SK-N-MC (cell line): ENCODE measurements at regions not wholly inside any gene's neighbourhood (a gene's known extent, or its start where the extent isn't known, plus 50 kb on each side); places are given as distances from the start of the nearest gene placed in this dataset.
"Not testable (repeated sequence)": the region's sequence is repeated elsewhere in the genome, so short reads cannot be mapped to it uniquely, and the experiment has no call there.

Source experiments
- DNase-seq: peaks from one replicate; pipeline ENCODE4 v3.0.0-alpha.2; 2011; ENCODE audit warnings: low read depth, low spot score
- H3K27ac ChIP-seq: fragments of 200-600 bp; sonication (generic); 2 replicates; pipeline ENCODE4 v1.5.1; 2016; ENCODE audit warnings: mixed run types
- H3K36me3 ChIP-seq: fragments of 200-600 bp; sonication (generic); 2 replicates; pipeline ENCODE4 v1.6.1; 2017; ENCODE audit warnings: antibody characterized with exemption, low read length, mixed read lengths; ENCODE audit not compliant: insufficient read depth
- H3K4me3 ChIP-seq: fragments of 200-600 bp; sonication (generic); 2 replicates; pipeline ENCODE4 v1.5.1; 2016
- H3K9ac ChIP-seq: fragments of 200-600 bp; sonication (generic); 2 replicates; pipeline ENCODE4 v1.8.0; 2017; ENCODE audit warnings: mixed run types, mixed read lengths; ENCODE audit not compliant: insufficient read length
- H3K9me3 ChIP-seq: fragments of 200-600 bp; sonication (generic); 2 replicates; pipeline ENCODE4 v1.6.1; 2017; ENCODE audit warnings: low read depth, mild to moderate bottlenecking, antibody characterized with exemption, low read length, moderate library complexity, mixed read lengths
- EZH2 ChIP-seq: fragments of 200-600 bp; sonication (generic); IDR thresholded peaks from one replicate; pipeline ENCODE4 v1.6.1; 2017; ENCODE audit warnings: antibody characterized with exemption
- FOXP2 ChIP-seq: optimal IDR thresholded peaks from 2 replicates; pipeline ENCODE3; 2011; ENCODE audit warnings: mild to moderate bottlenecking, moderate library complexity; ENCODE audit not compliant: insufficient read depth; ENCODE audit errors: extremely low read length, control extremely low read depth
- POLR2AphosphoS5 ChIP-seq: IDR thresholded peaks from 2 replicates; pipeline ENCODE4 v1.6.1; 2012; ENCODE audit warnings: mild to moderate bottlenecking, low read depth, low read length, borderline replicate concordance

GRCh38 chr6:170088582-170088955 lies 202.3 kb downstream of the DLL1 start:
- no peak for DNase-seq
- Histone ChIP-seq H3K36me3 (no peaks in the 10 kb centered on the region), H3K4me3 (no peak overlapping the region), H3K9ac (no peak overlapping the region), H3K27ac (no peak overlapping the region), H3K9me3 (no peaks in the 10 kb centered on the region)
- TF ChIP-seq EZH2 (no peak), FOXP2 (no peak), POLR2AphosphoS5 (no peak)

DNA sequence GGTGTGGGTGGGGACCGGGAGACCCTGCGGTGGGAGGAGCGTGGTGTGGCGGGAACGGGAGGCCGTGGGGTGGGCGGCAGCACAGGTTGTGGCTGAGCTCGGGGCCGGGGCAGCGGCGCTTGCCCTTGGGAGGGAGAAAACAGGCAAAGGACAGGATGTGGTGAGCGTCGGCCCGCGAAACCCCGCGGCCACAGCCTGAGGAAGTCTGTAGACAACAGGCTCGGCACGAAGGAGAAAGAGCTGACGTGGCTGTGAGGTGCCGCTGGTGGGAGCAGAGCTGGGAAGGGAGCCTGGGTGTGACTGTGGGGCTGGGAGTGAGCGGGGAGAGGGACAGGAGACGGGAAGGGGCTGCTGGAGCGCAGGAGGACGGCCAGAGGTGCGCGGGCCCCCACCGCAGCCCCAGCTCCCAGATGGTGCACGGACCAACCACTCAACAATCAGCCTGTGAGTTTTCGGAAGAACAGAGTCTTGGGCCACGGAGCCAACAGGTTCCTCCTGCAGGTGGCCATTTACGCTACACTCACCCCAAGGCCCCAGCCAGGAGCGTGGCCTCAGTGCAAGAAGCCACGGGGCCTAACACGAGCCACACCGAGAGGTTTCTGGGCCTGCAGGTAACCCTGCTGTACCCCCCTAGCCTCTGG lies 202.8 kb downstream of the DLL1 start:
- DNase-seq = no peak
- Histone ChIP-seq H3K9ac (no peak overlapping the region), H3K4me3 (no peak overlapping the region), H3K9me3 (no peaks in the 10 kb centered on the region), H3K27ac (no peak overlapping the region), H3K36me3 (no peaks in the 10 kb centered on the region)
- TF ChIP-seq FOXP2 (no peak), POLR2AphosphoS5 (no peak), EZH2 (no peak)

- not testable (repeated sequence) for H3K4me3 ChIP-seq
Measured at GRCh38 chr6:170087421-170087780, 203.5 kb downstream of the DLL1 start.

DNA sequence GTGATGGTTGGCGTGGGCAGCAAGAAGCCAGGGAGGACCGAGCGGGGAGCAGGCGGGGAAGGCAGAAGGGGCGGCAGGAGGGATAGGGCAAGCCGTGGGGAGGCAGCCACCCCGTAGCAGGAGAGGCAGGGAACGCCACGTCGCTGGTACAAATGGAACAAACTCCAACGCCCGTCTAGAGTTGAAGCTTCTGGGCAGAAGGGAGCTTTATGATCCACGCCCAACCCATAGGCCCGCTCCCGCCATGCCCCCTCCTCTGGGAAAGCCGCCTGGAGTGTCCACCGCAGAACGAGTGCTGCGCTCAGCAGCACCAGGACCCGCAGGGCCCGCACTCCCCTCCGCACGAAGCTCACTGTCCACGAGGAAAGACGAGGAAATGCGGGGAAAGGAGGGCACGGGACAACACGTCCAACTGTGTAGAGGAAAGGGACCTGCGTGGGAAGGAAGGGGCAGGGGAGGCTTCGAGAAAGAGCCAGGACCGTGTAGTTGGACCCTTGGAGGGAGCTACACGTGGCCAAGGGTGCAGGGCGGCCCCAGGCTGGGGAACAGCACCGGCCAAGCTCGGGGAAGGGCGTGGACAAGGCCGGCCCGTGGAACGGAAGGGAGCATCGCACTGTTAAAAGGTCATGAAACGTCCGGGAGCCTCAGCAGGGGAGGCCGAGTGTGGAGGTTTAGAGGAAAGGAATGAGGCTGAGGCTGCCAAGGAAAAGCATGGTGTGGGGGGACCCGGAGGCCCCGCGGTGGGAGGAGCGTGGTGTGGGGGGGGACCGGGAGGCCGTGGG lies 204.0 kb downstream of the DLL1 start:
- no peak for DNase-seq
- no peak overlapping the region for H3K4me3 ChIP-seq
- H3K36me3 ChIP-seq = no peaks in the 10 kb centered on the region
- TF ChIP-seq POLR2AphosphoS5 (no peak), EZH2 (no peak), FOXP2 (no peak)
- no peaks in the 10 kb centered on the region for H3K9me3 ChIP-seq
- no peak overlapping the region for H3K27ac ChIP-seq
- H3K9ac ChIP-seq = no peak overlapping the region

More at GRCh38 chr6:170087421-170087780, 203.5 kb downstream of the DLL1 start:
- not testable (repeated sequence) for DNase-seq, H3K27ac ChIP-seq, H3K9ac ChIP-seq, H3K9me3 ChIP-seq, H3K36me3 ChIP-seq

- TF ChIP-seq FOXP2 (no peak), POLR2AphosphoS5 (no peak)
- Histone ChIP-seq H3K9ac (no peak overlapping the region), H3K4me3 (no peak overlapping the region), H3K9me3 (no peaks in the 10 kb centered on the region), H3K36me3 (no peaks in the 10 kb centered on the region), H3K27ac (no peak overlapping the region)
- DNase-seq = no peak
Measured at GRCh38 chr6:170085475-170086401, 205.1 kb downstream of the DLL1 start.

GRCh38 chr6:170084166-170084730 lies 206.6 kb downstream of the DLL1 start:
- Histone ChIP-seq H3K9ac (no peak overlapping the region), H3K9me3 (no peaks in the 10 kb centered on the region), H3K4me3 (no peak overlapping the region), H3K36me3 (no peaks in the 10 kb centered on the region), H3K27ac (no peak overlapping the region)
- TF ChIP-seq POLR2AphosphoS5 = no peak
- no peak for TF ChIP-seq EZH2
- TF ChIP-seq FOXP2 = no peak
- no peak for DNase-seq

GRCh38 chr6:170083236-170084051 lies 207.4 kb downstream of the DLL1 start:
- Histone ChIP-seq H3K4me3 (no peak overlapping the region), H3K9ac (no peak overlapping the region), H3K9me3 (no peaks in the 10 kb centered on the region), H3K36me3 (no peaks in the 10 kb centered on the region), H3K27ac (no peak overlapping the region)
- no peak for DNase-seq
- TF ChIP-seq POLR2AphosphoS5 (no peak), FOXP2 (no peak), EZH2 (no peak)
